Lung (tissue), 11 donors: ENCODE measurements at regions not wholly inside any gene's neighbourhood (a gene's known extent, or its start where the extent isn't known, plus 50 kb on each side); places are given as distances from the start of the nearest gene placed in this dataset.
A peak's percentile ranks its signal among the peaks of the same experiment; 100 is the strongest.

Experiments used
- ATAC-seq: fragments of 200-7000 bp; cut with Tn5 transposase; one replicate; pipeline ENCODE4 v1.9.1; 2020; ENCODE audit warnings: moderate number of reproducible peaks; ENCODE audit not compliant: insufficient read depth, low FRiP score
- DNase-seq, 3 donors: peaks; one replicate each; pipeline ENCODE4 v3.0.0-alpha.2; 2013 to 2017
- H3K27ac ChIP-seq, 2 donors: one replicate each; pipeline ENCODE4 v1.5.1; 2013; ENCODE audit warnings: mild to moderate bottlenecking in 2 of 2, moderate library complexity in 2 of 2, control low read depth in 1 of 2, inconsistent platforms in 1 of 2, low read depth in 1 of 2, low read length in 1 of 2
- H3K27me3 ChIP-seq, 3 donors: one replicate each; pipeline ENCODE4 v1.5.1; 2013; ENCODE audit warnings: low read length in 2 of 3; ENCODE audit not compliant: control insufficient read depth in 3 of 3, insufficient read depth in 3 of 3
- H3K36me3 ChIP-seq, 4 donors: one replicate each; pipeline ENCODE4 v1.5.1; 2013; ENCODE audit warnings: low read length in 4 of 4, mild to moderate bottlenecking in 1 of 4, moderate library complexity in 1 of 4; ENCODE audit not compliant: control insufficient read depth in 4 of 4, insufficient read depth in 4 of 4
- H3K4me1 ChIP-seq, 5 donors: one replicate each; pipeline ENCODE4 v1.5.1; 2013; ENCODE audit warnings: low read length in 5 of 5, mild to moderate bottlenecking in 2 of 5, moderate library complexity in 1 of 5; ENCODE audit not compliant: control insufficient read depth in 5 of 5, insufficient read depth in 5 of 5
- H3K4me3 ChIP-seq: one replicate; pipeline ENCODE4 v1.5.1; 2013; ENCODE audit warnings: mild to moderate bottlenecking, control low read depth, moderate library complexity
- H3K9ac ChIP-seq, 2 donors: one replicate each; pipeline ENCODE4 v1.5.1; 2013; ENCODE audit warnings: low read length in 2 of 2, control low read depth in 1 of 2; ENCODE audit not compliant: insufficient read depth in 1 of 2
- H3K9me3 ChIP-seq, 4 donors: one replicate each; pipeline ENCODE4 v1.5.1; 2013; ENCODE audit warnings: low read length in 3 of 4, mild to moderate bottlenecking in 1 of 4, moderate library complexity in 1 of 4; ENCODE audit not compliant: control insufficient read depth in 4 of 4, insufficient read depth in 3 of 4
- CTCF ChIP-seq: IDR thresholded peaks from 2 replicates; pipeline ENCODE4 v1.5.1; 2012; ENCODE audit warnings: mild to moderate bottlenecking; ENCODE audit errors: control extremely low read depth, extremely low read depth
- WGBS, 2 donors: extraction: QIAGEN DNeasy Blood & Tissue Kit; methylation state at CpG; one replicate each; pipeline ENCODE4 v1.1.7; 2013; 5-methylcytosine and 5-hydroxymethylcytosine counted together
- donor health status: control.
- donor health status: control.
- donor health status: Bipolar disorder and iron deficiency.
- donor health status: healthy.
- donor health status: DM: yes; HTN: yes; CAD: no.

GRCh38 chr7:136698231-136698630 lies 170.2 kb upstream of the CHRM2 start:
- Histone ChIP-seq H3K4me3 (no peak overlapping the region), H3K9ac (no peak overlapping the region), H3K4me1 (peaks cover 0 to 2% (median 0%) of the 10 kb centered on the region in 5 donors), H3K27me3 (no peaks in the 10 kb centered on the region), H3K9me3 (no peaks in the 10 kb centered on the region), H3K36me3 (no peaks in the 10 kb centered on the region), H3K27ac (no peak overlapping the region)
- no peak for TF ChIP-seq CTCF
- ATAC-seq (no peak), DNase-seq (peak in 1 of 3 donors; percentile 5)
- 84 to 87% methylated on average over 3 of the region's 3 CpGs for WGBS, 2 donors

GRCh38 chr7:136697271-136697670 lies 171.2 kb upstream of the CHRM2 start:
- Histone ChIP-seq H3K27me3 (no peaks in the 10 kb centered on the region), H3K27ac (no peak overlapping the region), H3K36me3 (no peaks in the 10 kb centered on the region), H3K9ac (no peak overlapping the region), H3K9me3 (no peaks in the 10 kb centered on the region), H3K4me1 (peaks cover 0 to 2% (median 0%) of the 10 kb centered on the region in 5 donors), H3K4me3 (no peak overlapping the region)
- no peak for TF ChIP-seq CTCF
- 88 to 96% methylated on average over 2 of the region's 2 CpGs for WGBS, 2 donors
- ATAC-seq (no peak), DNase-seq (no peak)

- no peak for DNase-seq
Measured at GRCh38 chr7:136693166-136694119, 175.0 kb upstream of the CHRM2 start.

More at GRCh38 chr7:136693166-136694119, 175.0 kb upstream of the CHRM2 start:
- no peak for ATAC-seq
- Histone ChIP-seq H3K9ac (no peak overlapping the region), H3K4me3 (no peak overlapping the region), H3K4me1 (no peaks in the 10 kb centered on the region), H3K27ac (no peak overlapping the region), H3K9me3 (no peaks in the 10 kb centered on the region), H3K36me3 (no peaks in the 10 kb centered on the region), H3K27me3 (no peaks in the 10 kb centered on the region)
- 58 to 66% methylated on average over 4 of the region's 4 CpGs for WGBS, 2 donors
- TF ChIP-seq CTCF = no peak
